ENCODE measurements at regions not wholly inside any gene's neighbourhood (a gene's known extent, or its start where the extent isn't known, plus 50 kb on each side); places are given as distances from the start of the nearest gene placed in this dataset.

DNA sequence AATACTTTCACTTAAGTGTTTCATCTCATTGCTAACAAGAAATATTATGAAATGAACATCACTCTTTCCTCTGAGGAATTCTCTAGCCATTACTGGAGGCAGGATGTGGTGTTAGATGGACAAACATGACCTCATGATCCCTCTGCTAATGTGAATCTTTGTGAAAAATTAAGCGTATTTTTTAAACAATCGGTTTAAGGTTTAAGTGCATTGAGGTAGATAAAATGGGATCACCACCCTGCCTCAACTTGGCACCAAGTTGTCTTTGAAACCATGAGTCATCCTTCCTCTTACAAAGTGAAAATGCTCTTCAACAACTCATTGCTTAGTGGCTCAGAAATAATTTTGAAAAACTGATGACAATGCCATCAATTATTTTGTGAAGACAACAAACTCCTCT, 76.0 kb upstream of the DCBLD2 start:
- ATAC-seq (no peak), DNase-seq (no peak)
- 100% methylated on average over 2 of the region's 2 CpGs for WGBS (ENCODE audit: insufficient coverage)
- Mint-ChIP-seq H3K4me3 (no peak overlapping the region), H3K36me3 (no peaks in the 10 kb centered on the region), H3K9me3 (peaks cover 0 to 2% of the 10 kb centered on the region in 2 donors), H3K27me3 (ENCODE audit: low read depth in 2 of 2) (peaks cover 0 to 2% of the 10 kb centered on the region in 2 donors), H3K27ac (no peak overlapping the region), H3K4me1 (no peaks in the 10 kb centered on the region)
- TF ChIP-seq, protein P1, sequence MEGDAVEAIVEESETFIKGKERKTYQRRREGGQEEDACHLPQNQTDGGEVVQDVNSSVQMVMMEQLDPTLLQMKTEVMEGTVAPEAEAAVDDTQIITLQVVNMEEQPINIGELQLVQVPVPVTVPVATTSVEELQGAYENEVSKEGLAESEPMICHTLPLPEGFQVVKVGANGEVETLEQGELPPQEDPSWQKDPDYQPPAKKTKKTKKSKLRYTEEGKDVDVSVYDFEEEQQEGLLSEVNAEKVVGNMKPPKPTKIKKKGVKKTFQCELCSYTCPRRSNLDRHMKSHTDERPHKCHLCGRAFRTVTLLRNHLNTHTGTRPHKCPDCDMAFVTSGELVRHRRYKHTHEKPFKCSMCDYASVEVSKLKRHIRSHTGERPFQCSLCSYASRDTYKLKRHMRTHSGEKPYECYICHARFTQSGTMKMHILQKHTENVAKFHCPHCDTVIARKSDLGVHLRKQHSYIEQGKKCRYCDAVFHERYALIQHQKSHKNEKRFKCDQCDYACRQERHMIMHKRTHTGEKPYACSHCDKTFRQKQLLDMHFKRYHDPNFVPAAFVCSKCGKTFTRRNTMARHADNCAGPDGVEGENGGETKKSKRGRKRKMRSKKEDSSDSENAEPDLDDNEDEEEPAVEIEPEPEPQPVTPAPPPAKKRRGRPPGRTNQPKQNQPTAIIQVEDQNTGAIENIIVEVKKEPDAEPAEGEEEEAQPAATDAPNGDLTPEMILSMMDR (IDR thresholded peaks at IDR 0.05), result no peak
- H3K27ac ChIP-seq (ENCODE audit: low read length), result no peak overlapping the region
- H3K9me3 ChIP-seq (ENCODE audit: control insufficient read depth, insufficient read depth, low read length), result no peaks in the 10 kb centered on the region
- no peaks in the 10 kb centered on the region for H3K4me1 ChIP-seq (ENCODE audit: control insufficient read depth, insufficient read depth, low read length)
- no peaks in the 10 kb centered on the region for H3K36me3 ChIP-seq (ENCODE audit: control insufficient read depth, insufficient read depth, low read length)
- no peak overlapping the region for H3K4me3 ChIP-seq (ENCODE audit: low read length)
- intact Hi-C loops (cut with micrococcal nuclease), result no loop called here
- H3K27me3 ChIP-seq (ENCODE audit: control insufficient read depth, insufficient read depth, low read length), result no peaks in the 10 kb centered on the region

DNA sequence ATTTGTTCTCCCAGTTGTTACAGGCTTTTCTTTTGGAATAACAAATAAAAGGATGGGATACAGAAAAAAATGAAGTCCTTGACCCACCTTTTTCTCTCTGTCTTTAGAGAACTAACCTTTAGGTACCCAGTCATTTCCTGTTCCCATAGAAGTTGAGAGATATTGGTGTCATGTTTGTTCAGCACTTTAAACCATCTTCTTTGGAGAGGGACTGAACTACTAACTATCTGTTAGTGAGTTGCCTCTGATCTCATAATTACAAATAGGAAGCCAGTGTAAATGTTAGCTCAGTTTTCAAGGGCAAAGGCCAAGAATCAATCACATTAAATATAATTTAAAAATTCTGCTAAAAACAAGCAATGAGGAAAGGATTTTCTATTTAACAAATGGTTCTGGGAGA, 72.9 kb upstream of the DCBLD2 start:
- no peak overlapping the region for H3K4me3 Mint-ChIP-seq
- peaks cover 0 to 4% of the 10 kb centered on the region in 2 donors for H3K9me3 Mint-ChIP-seq
- Histone ChIP-seq H3K9me3 (ENCODE audit: control insufficient read depth, insufficient read depth, low read length) (no peaks in the 10 kb centered on the region), H3K27ac (ENCODE audit: low read length) (no peak overlapping the region), H3K36me3 (ENCODE audit: control insufficient read depth, insufficient read depth, low read length) (no peaks in the 10 kb centered on the region), H3K27me3 (ENCODE audit: control insufficient read depth, insufficient read depth, low read length) (no peaks in the 10 kb centered on the region), H3K4me3 (ENCODE audit: low read length) (no peak overlapping the region), H3K4me1 (ENCODE audit: control insufficient read depth, insufficient read depth, low read length) (no peaks in the 10 kb centered on the region)
- H3K36me3 Mint-ChIP-seq, result no peaks in the 10 kb centered on the region
- no peaks in the 10 kb centered on the region for H3K4me1 Mint-ChIP-seq
- H3K27me3 Mint-ChIP-seq (ENCODE audit: low read depth in 2 of 2), result peaks cover 0 to 2% of the 10 kb centered on the region in 2 donors
- no peak overlapping the region for H3K27ac Mint-ChIP-seq
- intact Hi-C loops (cut with micrococcal nuclease), result no loop called here
- TF ChIP-seq, protein P1 (IDR thresholded peaks at IDR 0.05), result no peak
- no peak for DNase-seq
- no peak for ATAC-seq

DNA sequence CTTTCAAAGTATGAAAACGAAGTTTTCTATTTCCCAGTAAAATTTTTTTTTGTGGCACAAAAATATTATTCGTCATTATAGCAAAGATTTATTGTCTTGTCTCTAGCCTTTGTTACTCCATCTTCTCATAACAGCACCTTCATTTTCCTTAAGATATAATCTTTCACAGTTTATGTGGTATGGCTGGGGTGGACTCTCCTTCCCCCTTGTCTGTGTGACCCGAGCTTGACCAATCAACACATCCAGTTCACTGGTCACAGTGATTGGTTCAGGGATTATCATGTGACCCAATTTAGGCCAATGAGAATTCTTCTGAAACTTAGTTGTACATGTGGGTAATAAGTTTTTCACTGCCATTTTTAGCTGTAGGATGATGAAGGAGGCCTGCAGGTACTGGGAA, 71.2 kb upstream of the DCBLD2 start:
- Mint-ChIP-seq H3K27me3 (ENCODE audit: low read depth in 2 of 2) (no peaks in the 10 kb centered on the region), H3K4me1 (no peaks in the 10 kb centered on the region), H3K4me3 (no peak overlapping the region), H3K36me3 (no peaks in the 10 kb centered on the region), H3K27ac (no peak overlapping the region), H3K9me3 (peaks cover 0 to 2% of the 10 kb centered on the region in 2 donors)
- Histone ChIP-seq H3K36me3 (ENCODE audit: control insufficient read depth, insufficient read depth, low read length) (no peaks in the 10 kb centered on the region), H3K4me3 (ENCODE audit: low read length) (no peak overlapping the region), H3K9me3 (ENCODE audit: control insufficient read depth, insufficient read depth, low read length) (no peaks in the 10 kb centered on the region), H3K4me1 (ENCODE audit: control insufficient read depth, insufficient read depth, low read length) (no peaks in the 10 kb centered on the region), H3K27me3 (ENCODE audit: control insufficient read depth, insufficient read depth, low read length) (no peaks in the 10 kb centered on the region), H3K27ac (ENCODE audit: low read length) (no peak overlapping the region)
- WGBS (ENCODE audit: insufficient coverage), result 89% methylated on average over 2 of the region's 3 CpGs
- TF ChIP-seq, protein P1 (IDR thresholded peaks at IDR 0.05), result no peak
- intact Hi-C loops (cut with micrococcal nuclease), result no loop called here
- DNase-seq (no peak), ATAC-seq (no peak)

DNA sequence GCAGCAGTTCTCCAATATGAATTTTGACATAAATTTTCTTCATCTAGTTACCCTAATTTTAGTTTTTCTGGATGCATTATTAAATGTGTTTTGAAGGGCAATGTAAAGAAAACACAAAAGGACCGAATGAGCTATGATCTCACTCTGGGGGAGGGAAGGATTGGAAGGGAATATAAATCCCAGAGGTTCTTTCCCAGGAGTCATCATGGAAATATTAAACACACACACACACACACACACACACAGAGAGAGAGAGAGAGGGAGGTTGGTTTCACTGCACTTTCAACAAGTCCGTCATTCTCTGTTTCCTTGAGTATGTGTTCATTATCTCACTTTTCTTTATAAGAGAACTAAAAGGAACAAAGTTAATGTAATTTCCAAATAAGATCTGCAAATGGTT, 70.7 kb upstream of the DCBLD2 start:
- H3K9me3 Mint-ChIP-seq, result peaks cover 2% of the 10 kb centered on the region in 2 donors
- Histone ChIP-seq H3K4me1 (ENCODE audit: control insufficient read depth, insufficient read depth, low read length) (no peaks in the 10 kb centered on the region), H3K27me3 (ENCODE audit: control insufficient read depth, insufficient read depth, low read length) (no peaks in the 10 kb centered on the region), H3K36me3 (ENCODE audit: control insufficient read depth, insufficient read depth, low read length) (no peaks in the 10 kb centered on the region), H3K4me3 (ENCODE audit: low read length) (no peak overlapping the region), H3K9me3 (ENCODE audit: control insufficient read depth, insufficient read depth, low read length) (no peaks in the 10 kb centered on the region), H3K27ac (ENCODE audit: low read length) (no peak overlapping the region)
- H3K36me3 Mint-ChIP-seq, result no peaks in the 10 kb centered on the region
- intact Hi-C loops (cut with micrococcal nuclease), result no loop called here
- DNase-seq (no peak), ATAC-seq (no peak)
- no peaks in the 10 kb centered on the region for H3K4me1 Mint-ChIP-seq
- no CpG with 5 or more reads among the region's 2 CpGs for WGBS (ENCODE audit: insufficient coverage)
- no peaks in the 10 kb centered on the region for H3K27me3 Mint-ChIP-seq (ENCODE audit: low read depth in 2 of 2)
- H3K4me3 Mint-ChIP-seq, result no peak overlapping the region
- TF ChIP-seq, protein P1 (IDR thresholded peaks at IDR 0.05), result no peak
- H3K27ac Mint-ChIP-seq, result no peak overlapping the region

All from natural killer cell (primary cell).